Urinary bladder (tissue), 3 donors: ENCODE measurements at regions not wholly inside any gene's neighbourhood (a gene's known extent, or its start where the extent isn't known, plus 50 kb on each side); places are given as distances from the start of the nearest gene placed in this dataset.

ENCODE experiments used
- DNase-seq: peaks from one replicate; pipeline ENCODE4 v3.0.0-alpha.2; 2015; ENCODE audit errors: extremely low spot score
- H3K27ac ChIP-seq: one replicate; pipeline ENCODE4 v1.5.1; 2013; ENCODE audit warnings: low read depth, mild to moderate bottlenecking, moderate library complexity
- H3K36me3 ChIP-seq: one replicate; pipeline ENCODE4 v1.6.1; 2013; ENCODE audit warnings: mild to moderate bottlenecking, moderate library complexity; ENCODE audit not compliant: insufficient read depth
- H3K4me1 ChIP-seq: one replicate; pipeline ENCODE4 v1.6.1; 2013; ENCODE audit warnings: mild to moderate bottlenecking, moderate library complexity; ENCODE audit not compliant: insufficient read depth
- H3K4me3 ChIP-seq: one replicate; pipeline ENCODE4 v1.5.1; 2013; ENCODE audit warnings: low read depth, low read length
- WGBS: extraction: QIAGEN DNeasy Blood & Tissue Kit; methylation state at CpG from one replicate; pipeline ENCODE4 v1.1.7; 2013; 5-methylcytosine and 5-hydroxymethylcytosine counted together
- donor health status: healthy with polysubstance abuse.
- donor health status: healthy.

GRCh38 chr5:54719384-54720283 lies 202.1 kb downstream of the SNX18 start:
- H3K36me3 ChIP-seq = no peaks in the 10 kb centered on the region
- no peaks in the 10 kb centered on the region for H3K4me1 ChIP-seq
- H3K4me3 ChIP-seq = no peak overlapping the region
- DNase-seq = no peak
- H3K27ac ChIP-seq = no peak overlapping the region
- WGBS = 48% methylated on average over 7 of the region's 7 CpGs

GRCh38 chr5:54718656-54719055 lies 201.1 kb downstream of the SNX18 start:
- Histone ChIP-seq H3K4me3 (no peak overlapping the region), H3K27ac (no peak overlapping the region), H3K36me3 (no peaks in the 10 kb centered on the region), H3K4me1 (no peaks in the 10 kb centered on the region)
- DNase-seq = no peak
- 51% methylated on average over 3 of the region's 3 CpGs for WGBS

GRCh38 chr5:54717870-54718269 lies 200.3 kb downstream of the SNX18 start:
- Histone ChIP-seq H3K27ac (no peak overlapping the region), H3K36me3 (no peaks in the 10 kb centered on the region), H3K4me1 (no peaks in the 10 kb centered on the region), H3K4me3 (no peak overlapping the region)
- no peak for DNase-seq
- WGBS = 93% methylated on average over 5 of the region's 5 CpGs

GRCh38 chr5:54717459-54717858 lies 199.9 kb downstream of the SNX18 start:
- no peaks in the 10 kb centered on the region for H3K4me1 ChIP-seq
- WGBS = 90% methylated on average over 2 of the region's 2 CpGs
- H3K4me3 ChIP-seq = no peak overlapping the region
- no peaks in the 10 kb centered on the region for H3K36me3 ChIP-seq
- no peak for DNase-seq
- H3K27ac ChIP-seq = no peak overlapping the region

- H3K36me3 ChIP-seq = no peaks in the 10 kb centered on the region
- H3K4me3 ChIP-seq = no peak overlapping the region
- H3K27ac ChIP-seq = no peak overlapping the region
- H3K4me1 ChIP-seq = no peaks in the 10 kb centered on the region
- DNase-seq = no peak
- 35% methylated on average over 4 of the region's 4 CpGs for WGBS
Observed at GRCh38 chr5:54713923-54714581, 196.5 kb downstream of the SNX18 start.

GRCh38 chr5:54709096-54709495 lies 191.5 kb downstream of the SNX18 start:
- H3K4me3 ChIP-seq = no peak overlapping the region
- DNase-seq = no peak
- 82% methylated on average over 2 of the region's 2 CpGs for WGBS

GRCh38 chr5:54707841-54708240 lies 190.3 kb downstream of the SNX18 start:
- 87% methylated on average over 2 of the region's 2 CpGs for WGBS
- H3K27ac ChIP-seq = no peak overlapping the region

More at GRCh38 chr5:54709096-54709495, 191.5 kb downstream of the SNX18 start:
- H3K27ac ChIP-seq = no peak overlapping the region
- no peaks in the 10 kb centered on the region for H3K36me3 ChIP-seq
- H3K4me1 ChIP-seq = no peaks in the 10 kb centered on the region

GRCh38 chr5:54705994-54706653 lies 188.6 kb downstream of the SNX18 start:
- H3K27ac ChIP-seq = no peak overlapping the region
- no peak for DNase-seq
- peaks cover 2% of the 10 kb centered on the region for H3K4me1 ChIP-seq
- no peaks in the 10 kb centered on the region for H3K36me3 ChIP-seq
- H3K4me3 ChIP-seq = no peak overlapping the region
- 88% methylated on average over 1 of the region's 1 CpG for WGBS

More at GRCh38 chr5:54707841-54708240, 190.3 kb downstream of the SNX18 start:
- Histone ChIP-seq H3K4me1 (peaks cover 2% of the 10 kb centered on the region), H3K36me3 (no peaks in the 10 kb centered on the region), H3K4me3 (no peak overlapping the region)
- DNase-seq = no peak

GRCh38 chr5:54704825-54705224 lies 187.3 kb downstream of the SNX18 start:
- DNase-seq = no peak
- Histone ChIP-seq H3K36me3 (no peaks in the 10 kb centered on the region), H3K4me1 (peaks cover 2% of the 10 kb centered on the region), H3K27ac (no peak overlapping the region), H3K4me3 (no peak overlapping the region)
- WGBS = 94% methylated on average over 3 of the region's 3 CpGs

GRCh38 chr5:54704333-54704732 lies 186.8 kb downstream of the SNX18 start:
- peaks cover 2% of the 10 kb centered on the region for H3K4me1 ChIP-seq
- H3K27ac ChIP-seq = no peak overlapping the region
- no peaks in the 10 kb centered on the region for H3K36me3 ChIP-seq
- H3K4me3 ChIP-seq = no peak overlapping the region
- 60% methylated on average over 1 of the region's 1 CpG for WGBS
- DNase-seq = no peak

GRCh38 chr5:54703565-54704255 lies 186.2 kb downstream of the SNX18 start:
- H3K4me3 ChIP-seq = no peak overlapping the region
- H3K27ac ChIP-seq = no peak overlapping the region
- peaks cover 2% of the 10 kb centered on the region for H3K4me1 ChIP-seq
- no peak for DNase-seq
- H3K36me3 ChIP-seq = no peaks in the 10 kb centered on the region
- WGBS = 84% methylated on average over 10 of the region's 10 CpGs

GRCh38 chr5:54703133-54703532 lies 185.6 kb downstream of the SNX18 start:
- no peak for DNase-seq
- H3K4me3 ChIP-seq = no peak overlapping the region
- 17% methylated on average over 2 of the region's 2 CpGs for WGBS
- H3K27ac ChIP-seq = no peak overlapping the region
- peaks cover 2% of the 10 kb centered on the region for H3K4me1 ChIP-seq
- no peaks in the 10 kb centered on the region for H3K36me3 ChIP-seq

- DNase-seq = no peak
- Histone ChIP-seq H3K4me3 (no peak overlapping the region), H3K4me1 (peaks cover 2% of the 10 kb centered on the region), H3K27ac (no peak overlapping the region), H3K36me3 (no peaks in the 10 kb centered on the region)
- 81% methylated on average over 1 of the region's 1 CpG for WGBS
Observed at GRCh38 chr5:54702470-54702869, 184.9 kb downstream of the SNX18 start.
